Uterus (tissue), 3 donors: ENCODE measurements at regions not wholly inside any gene's neighbourhood (a gene's known extent, or its start where the extent isn't known, plus 50 kb on each side); places are given as distances from the start of the nearest gene placed in this dataset.
"Not testable (repeated sequence)": the region's sequence is repeated elsewhere in the genome, so short reads cannot be mapped to it uniquely, and the experiment has no call there.

Experiments
- DNase-seq, 2 donors: peaks; one replicate each; pipeline ENCODE4 v3.0.0-alpha.2; 2019 to 2020
- H3K27ac ChIP-seq, 2 donors: fragments of 200-600 bp; sonication (generic); 1 replicate in 1 of 2; 2 replicates in 1 of 2; pipeline ENCODE4 v1.5.1; 2016 to 2018
- H3K27me3 ChIP-seq, 2 donors: fragments of 200-600 bp; sonication (generic); one replicate each; pipeline ENCODE4 v1.5.1; 2018 to 2019; ENCODE audit warnings: control low read depth in 1 of 2
- H3K36me3 ChIP-seq, 2 donors: fragments of 200-600 bp; sonication (generic); one replicate each; pipeline ENCODE4 v1.5.1; 2019; ENCODE audit warnings: control low read depth in 1 of 2
- H3K4me1 ChIP-seq, 2 donors: fragments of 200-600 bp; sonication (generic); one replicate each; pipeline ENCODE4 v1.5.1; 2018 to 2019; ENCODE audit warnings: control low read depth in 1 of 2
- H3K4me3 ChIP-seq, 2 donors: fragments of 200-600 bp; sonication (generic); 1 replicate in 1 of 2; 2 replicates in 1 of 2; pipeline ENCODE4 v1.5.1; 2018 to 2019; ENCODE audit warnings: mild to moderate bottlenecking in 1 of 2
- H3K9me3 ChIP-seq, 2 donors: fragments of 200-600 bp; sonication (generic); one replicate each; pipeline ENCODE4 v1.5.1; 2019; ENCODE audit warnings: control low read depth in 1 of 2
- POLR2A ChIP-seq, 2 donors: fragments of 450-650 bp; IDR thresholded peaks; one replicate each; pipeline ENCODE4 v1.6.1; 2016; ENCODE audit warnings: antibody characterized with exemption in 2 of 2, mild to moderate bottlenecking in 1 of 2, moderate library complexity in 1 of 2
- intact Hi-C: fragments of 100-400 bp; cut with DNase I; formaldehyde crosslinking; loops from one replicate; pipeline ENCODE4 v1.15.1; 2023; ENCODE audit warnings: low total_unique reads
- TF ChIP-seq, protein P1 (sequence below), 4 experiments: fragments of 200-600 bp in 2 of 4; fragments of 450-650 bp in 2 of 4; sonication (generic) in 2 of 4; IDR thresholded peaks; one replicate each; pipeline ENCODE4 v1.5.1; 2016 to 2019; ENCODE audit warnings: antibody characterized with exemption in 4 of 4, mild to moderate bottlenecking in 2 of 4, moderate library complexity in 1 of 4
- donor health status: DM: yes; HTN: yes; CAD: no.

DNA sequence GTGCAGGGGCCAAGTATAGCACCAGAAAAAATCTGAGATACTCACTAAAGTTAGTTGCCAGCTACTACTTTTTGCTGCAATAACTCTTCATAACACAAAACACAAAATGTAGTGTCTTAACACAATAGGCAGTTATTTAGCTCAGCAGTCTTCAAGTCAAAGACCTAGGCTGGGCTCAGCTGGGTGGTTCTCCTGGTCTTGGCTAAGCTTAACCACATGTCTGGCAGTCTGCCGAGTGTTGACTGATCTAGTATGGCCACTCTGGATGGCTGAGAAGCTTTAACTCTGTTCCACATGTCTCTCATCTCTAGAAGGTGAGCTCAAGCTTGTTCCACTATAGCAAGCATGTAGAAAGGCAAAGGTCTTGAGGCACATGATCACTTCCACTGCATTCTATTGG is 451.6 kb downstream of the SOX11 start:
- Histone ChIP-seq H3K4me1 (no peaks in the 10 kb centered on the region), H3K27me3 (no peaks in the 10 kb centered on the region), H3K27ac (no peak overlapping the region), H3K9me3 (no peaks in the 10 kb centered on the region), H3K4me3 (no peak overlapping the region), H3K36me3 (no peaks in the 10 kb centered on the region)
- DNase-seq = no peak
- no peak for TF ChIP-seq POLR2A (IDR thresholded peaks at IDR 0.05)
- TF ChIP-seq, protein P1, sequence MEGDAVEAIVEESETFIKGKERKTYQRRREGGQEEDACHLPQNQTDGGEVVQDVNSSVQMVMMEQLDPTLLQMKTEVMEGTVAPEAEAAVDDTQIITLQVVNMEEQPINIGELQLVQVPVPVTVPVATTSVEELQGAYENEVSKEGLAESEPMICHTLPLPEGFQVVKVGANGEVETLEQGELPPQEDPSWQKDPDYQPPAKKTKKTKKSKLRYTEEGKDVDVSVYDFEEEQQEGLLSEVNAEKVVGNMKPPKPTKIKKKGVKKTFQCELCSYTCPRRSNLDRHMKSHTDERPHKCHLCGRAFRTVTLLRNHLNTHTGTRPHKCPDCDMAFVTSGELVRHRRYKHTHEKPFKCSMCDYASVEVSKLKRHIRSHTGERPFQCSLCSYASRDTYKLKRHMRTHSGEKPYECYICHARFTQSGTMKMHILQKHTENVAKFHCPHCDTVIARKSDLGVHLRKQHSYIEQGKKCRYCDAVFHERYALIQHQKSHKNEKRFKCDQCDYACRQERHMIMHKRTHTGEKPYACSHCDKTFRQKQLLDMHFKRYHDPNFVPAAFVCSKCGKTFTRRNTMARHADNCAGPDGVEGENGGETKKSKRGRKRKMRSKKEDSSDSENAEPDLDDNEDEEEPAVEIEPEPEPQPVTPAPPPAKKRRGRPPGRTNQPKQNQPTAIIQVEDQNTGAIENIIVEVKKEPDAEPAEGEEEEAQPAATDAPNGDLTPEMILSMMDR (IDR thresholded peaks at IDR 0.05) = no peak
- intact Hi-C loops = no loop called here

DNA sequence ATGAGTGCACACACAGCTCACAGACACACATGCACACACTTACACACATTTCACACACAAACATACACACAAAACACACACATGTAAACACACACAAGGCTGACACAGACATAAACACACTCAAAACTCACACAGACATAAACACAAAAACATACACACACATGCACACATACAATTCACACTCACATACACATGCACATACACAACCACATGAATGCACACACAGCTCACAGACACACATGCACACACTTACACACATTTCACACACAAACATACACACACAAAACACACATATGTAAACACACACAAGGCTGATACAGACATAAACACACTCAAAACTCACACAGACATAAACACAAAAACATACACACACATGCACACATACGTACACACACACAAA is 455.0 kb downstream of the SOX11 start:
- H3K27me3 ChIP-seq, H3K4me3 ChIP-seq, H3K36me3 ChIP-seq, DNase-seq, H3K27ac ChIP-seq, H3K9me3 ChIP-seq, H3K4me1 ChIP-seq, intact Hi-C loops: not testable (repeated sequence)

DNA sequence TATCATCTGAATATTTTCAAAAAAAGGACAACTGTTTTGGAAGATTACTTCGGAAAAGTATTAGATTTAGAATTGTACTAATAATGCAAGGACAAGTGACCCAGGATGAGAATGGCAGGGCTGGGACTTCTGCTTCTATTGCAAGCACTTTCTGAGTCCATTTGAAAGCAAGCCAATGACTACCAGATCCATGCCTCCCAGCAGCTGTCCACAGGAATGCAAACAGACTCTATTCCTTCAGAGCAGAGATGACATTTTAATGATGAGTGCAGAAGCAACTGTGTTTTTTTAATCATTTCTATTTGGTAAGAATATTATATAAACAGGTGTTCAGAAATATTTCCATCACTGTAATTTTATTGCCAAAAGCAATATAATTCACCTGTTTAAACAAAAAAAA is 456.7 kb downstream of the SOX11 start:
- no peaks in the 10 kb centered on the region for H3K27me3 ChIP-seq
- no peak for TF ChIP-seq POLR2A (IDR thresholded peaks at IDR 0.05)
- TF ChIP-seq, protein P1 (IDR thresholded peaks at IDR 0.05) = no peak
- H3K4me1 ChIP-seq = no peaks in the 10 kb centered on the region
- no peak overlapping the region for H3K27ac ChIP-seq
- H3K36me3 ChIP-seq = no peaks in the 10 kb centered on the region
- intact Hi-C loops = no loop called here
- H3K9me3 ChIP-seq = no peaks in the 10 kb centered on the region
- DNase-seq = no peak
- H3K4me3 ChIP-seq = no peak overlapping the region

DNA sequence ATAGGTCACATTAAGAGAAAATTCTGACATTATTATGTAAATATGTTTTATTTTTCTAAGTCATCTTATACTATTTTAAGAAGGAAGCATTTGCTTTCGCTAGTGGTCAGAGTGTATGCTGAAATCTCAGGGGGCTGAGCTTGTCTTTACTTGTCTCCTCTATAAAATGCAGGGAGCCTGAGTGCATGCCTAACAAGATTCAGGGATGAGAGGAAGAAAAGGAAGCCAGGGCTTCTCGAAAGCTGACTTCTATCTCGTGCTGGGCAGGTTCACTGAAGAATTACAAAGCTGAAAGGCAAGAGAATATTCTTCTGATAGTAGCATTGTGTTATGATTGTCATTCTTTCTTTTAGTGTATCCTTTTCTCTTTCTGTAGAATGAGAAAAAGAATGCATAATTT is 467.4 kb downstream of the SOX11 start:
- Histone ChIP-seq H3K9me3 (no peaks in the 10 kb centered on the region), H3K4me3 (no peak overlapping the region), H3K27me3 (no peaks in the 10 kb centered on the region), H3K4me1 (no peaks in the 10 kb centered on the region), H3K27ac (no peak overlapping the region), H3K36me3 (no peaks in the 10 kb centered on the region)
- DNase-seq = no peak
- TF ChIP-seq, protein P1 (IDR thresholded peaks at IDR 0.05) = no peak
- intact Hi-C loops = no loop called here

DNA sequence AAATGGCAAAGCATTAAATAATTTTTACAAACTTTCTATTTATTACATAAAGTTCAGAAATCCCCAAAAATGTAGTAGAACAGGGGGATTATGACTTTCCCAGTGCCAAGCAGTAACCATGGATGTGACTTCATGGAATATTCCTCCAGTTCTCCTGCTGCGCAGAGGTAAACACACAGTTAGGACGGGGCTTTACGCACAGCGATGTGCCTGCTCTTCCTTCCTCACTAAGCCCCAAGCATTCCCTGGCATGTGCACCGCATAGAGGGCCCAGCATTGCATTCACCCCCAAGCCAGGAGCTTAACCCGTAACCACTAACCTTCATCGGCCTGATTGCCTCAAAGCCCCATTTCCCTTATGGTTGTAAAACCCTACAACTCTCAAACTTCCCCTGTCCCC is 471.7 kb downstream of the SOX11 start:
- no peak overlapping the region for H3K4me3 ChIP-seq
- intact Hi-C loops = no loop called here

More for the DNA sequence above, 471.7 kb downstream of the SOX11 start:
- DNase-seq = no peak
- no peaks in the 10 kb centered on the region for H3K36me3 ChIP-seq
- H3K4me1 ChIP-seq = no peaks in the 10 kb centered on the region
- H3K27ac ChIP-seq = no peak overlapping the region
- no peaks in the 10 kb centered on the region for H3K27me3 ChIP-seq
- no peaks in the 10 kb centered on the region for H3K9me3 ChIP-seq
- TF ChIP-seq, protein P1 (IDR thresholded peaks at IDR 0.05) = no peak
- TF ChIP-seq POLR2A (IDR thresholded peaks at IDR 0.05) = no peak
